HG03139 (cell line): ENCODE measurements at regions not wholly inside any gene's neighbourhood (a gene's known extent, or its start where the extent isn't known, plus 50 kb on each side); places are given as distances from the start of the nearest gene placed in this dataset.

Experiments used
- ATAC-seq: cut with Tn5 transposase; IDR thresholded peaks from one replicate; pipeline ENCODE4 v1.9.1; 2021; ENCODE audit not compliant: unreplicated experiment

DNA sequence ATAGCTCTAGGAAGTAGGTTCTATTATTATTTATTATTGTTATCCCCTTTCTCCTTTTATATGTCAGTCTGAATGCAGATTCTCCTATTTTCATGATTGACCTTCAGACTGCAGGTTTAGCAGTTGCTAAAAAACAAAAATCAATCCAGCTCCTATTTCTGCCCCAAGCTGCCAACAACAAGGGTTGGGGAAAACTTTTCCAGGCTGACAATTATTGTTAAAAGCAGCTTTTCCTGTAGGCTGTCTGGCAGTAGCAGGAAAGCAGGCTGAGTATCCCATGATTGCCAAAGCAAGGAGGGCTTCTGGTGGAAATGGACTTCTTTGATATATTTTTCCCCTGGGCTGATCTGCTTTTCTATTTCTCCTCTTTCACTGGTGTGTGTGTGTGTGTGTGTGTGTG, 78.0 kb upstream of the CTLA4 start:
- no peak for ATAC-seq

- ATAC-seq: no peak
Measured at GRCh38 chr2:203790134-203790852, 77.3 kb upstream of the CTLA4 start.

DNA sequence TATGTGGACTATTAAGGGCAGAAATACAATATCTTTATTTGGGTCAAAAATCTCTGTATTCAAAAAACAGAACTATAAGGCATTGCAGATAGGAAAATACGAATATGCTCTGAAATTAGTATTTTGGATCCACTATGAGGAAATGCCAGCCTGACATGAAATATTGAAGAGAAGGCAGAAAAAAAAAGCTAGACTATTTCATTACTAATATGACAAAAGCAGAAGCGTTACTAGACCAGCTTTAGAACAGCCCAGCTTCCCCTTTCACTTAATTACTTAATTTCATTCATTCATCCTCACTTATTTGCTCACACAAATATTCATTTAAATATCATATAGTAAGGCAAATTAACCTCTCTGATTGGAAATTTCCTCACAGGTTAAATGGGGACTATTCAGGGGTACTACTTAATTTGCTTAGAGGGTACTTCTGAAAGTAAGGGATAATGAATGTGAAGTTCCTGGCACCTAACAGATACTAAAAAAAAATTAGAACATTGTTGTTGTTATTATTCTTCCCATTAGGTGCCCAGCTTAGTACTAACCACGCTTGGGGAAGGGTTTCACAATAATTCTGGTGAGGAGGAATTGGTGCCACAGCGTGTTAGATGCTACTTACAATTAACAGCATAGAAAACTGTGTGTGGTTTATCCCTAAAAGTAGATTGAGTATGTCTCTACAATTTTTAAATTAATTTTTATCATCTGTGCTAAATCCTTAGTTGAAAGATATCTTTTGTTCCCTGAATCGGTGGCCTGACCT, 71.1 kb upstream of the CTLA4 start:
- ATAC-seq: no peak

- no peak for ATAC-seq
Measured at GRCh38 chr2:203797276-203797675, 70.3 kb upstream of the CTLA4 start.

GRCh38 chr2:203797712-203798111, 69.9 kb upstream of the CTLA4 start:
- ATAC-seq: no peak

GRCh38 chr2:203798296-203799087, 69.1 kb upstream of the CTLA4 start:
- no peak for ATAC-seq

GRCh38 chr2:203799908-203800307, 67.7 kb upstream of the CTLA4 start:
- ATAC-seq: peak; percentile 90

- ATAC-seq: no peak
Measured at GRCh38 chr2:203800783-203801182, 66.8 kb upstream of the CTLA4 start.

DNA sequence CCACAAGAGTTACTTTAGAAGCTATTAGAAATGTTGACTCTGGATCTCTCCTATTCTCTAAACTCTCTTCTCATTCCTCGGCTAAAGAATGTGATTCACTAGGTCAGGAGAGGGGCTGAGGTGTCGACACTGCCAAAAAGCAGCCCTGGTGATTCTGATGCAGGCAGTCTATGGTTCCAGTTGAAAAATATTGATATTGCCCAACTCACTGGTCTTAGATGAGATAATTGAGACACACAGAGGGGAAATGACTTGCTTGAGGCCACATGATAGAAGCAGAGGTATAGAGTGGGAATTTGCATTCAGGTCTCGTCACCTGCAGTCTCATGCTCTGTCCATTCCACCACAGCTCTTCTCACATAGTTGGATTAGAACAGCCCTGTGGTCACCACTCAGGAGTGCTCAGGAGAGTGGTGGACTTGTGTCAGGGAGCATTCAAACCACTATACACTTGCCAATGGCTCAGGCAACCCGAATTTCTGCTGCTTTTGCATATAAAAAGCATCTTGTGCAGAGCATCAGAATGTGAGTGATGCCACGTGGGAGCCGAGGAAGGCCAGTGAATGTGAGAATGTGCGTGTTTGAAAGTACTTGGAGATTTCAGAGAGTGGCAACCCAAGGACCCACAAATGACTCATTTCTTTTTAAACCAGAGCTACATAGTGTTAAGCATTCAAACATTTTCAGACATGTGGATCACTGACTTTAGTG, 65.1 kb upstream of the CTLA4 start:
- no peak for ATAC-seq

- no peak for ATAC-seq
Measured at GRCh38 chr2:203803053-203803429, 64.5 kb upstream of the CTLA4 start.

- no peak for ATAC-seq
Measured at GRCh38 chr2:203804070-203804469, 63.5 kb upstream of the CTLA4 start.

GRCh38 chr2:203804764-203805485, 62.6 kb upstream of the CTLA4 start:
- no peak for ATAC-seq

DNA sequence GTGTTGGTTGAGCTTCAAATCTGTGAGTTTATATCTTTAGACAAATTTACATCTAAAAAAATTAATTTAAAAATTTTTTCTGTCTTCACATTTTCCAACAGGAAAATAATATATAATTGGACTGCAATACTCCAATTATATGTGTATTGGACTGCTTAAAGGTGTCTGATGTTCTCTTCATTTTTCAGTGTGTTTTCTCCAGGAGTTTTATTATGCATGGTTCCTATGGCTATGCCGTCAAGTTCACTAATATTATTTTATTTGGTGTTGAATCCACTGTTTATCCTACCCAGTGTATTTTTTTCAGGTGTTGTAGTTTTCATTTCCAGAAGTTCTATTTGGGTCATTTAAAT, 62.1 kb upstream of the CTLA4 start:
- ATAC-seq: no peak

DNA sequence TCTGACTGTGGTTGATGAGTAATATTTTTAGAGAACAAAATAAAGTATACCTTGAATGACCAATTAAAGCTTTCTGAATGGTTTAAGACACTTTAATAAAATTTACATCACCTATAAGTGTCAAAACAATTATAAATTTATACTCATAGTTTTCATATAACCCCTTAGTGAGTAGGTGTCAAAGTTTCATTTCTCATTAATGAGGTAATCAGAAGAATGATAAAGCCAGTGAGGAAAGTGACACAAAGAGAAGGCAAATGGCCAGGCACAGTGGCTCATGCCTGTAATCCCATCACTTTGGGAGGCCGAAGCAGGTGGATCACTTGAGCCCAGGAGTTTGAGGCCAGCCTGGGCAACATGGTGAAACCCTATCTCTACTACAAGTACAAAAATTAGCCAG, 60.8 kb upstream of the CTLA4 start:
- no peak for ATAC-seq

- ATAC-seq: no peak
Measured at GRCh38 chr2:203808046-203808750, 59.4 kb upstream of the CTLA4 start.

DNA sequence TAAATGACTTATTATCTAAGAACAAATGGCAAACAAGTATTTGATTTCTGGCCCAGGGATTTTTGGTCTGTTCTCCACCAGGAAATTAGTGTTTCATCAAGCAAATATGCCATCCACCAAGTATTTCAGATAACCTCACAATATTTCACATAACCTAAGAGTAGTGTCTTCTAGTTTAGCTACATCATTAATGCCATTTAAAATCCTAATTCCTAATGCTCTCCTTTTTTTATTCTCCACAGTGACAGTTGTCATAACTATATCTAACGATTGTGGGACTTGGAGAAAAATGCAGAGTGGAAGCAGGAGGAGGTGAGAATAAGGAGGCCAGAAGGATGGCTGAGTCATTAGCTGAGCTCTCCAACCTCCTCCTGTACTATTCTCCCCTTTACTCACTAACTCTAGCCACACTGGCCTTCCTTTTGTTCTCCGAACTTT, 58.5 kb upstream of the CTLA4 start:
- ATAC-seq: no peak

DNA sequence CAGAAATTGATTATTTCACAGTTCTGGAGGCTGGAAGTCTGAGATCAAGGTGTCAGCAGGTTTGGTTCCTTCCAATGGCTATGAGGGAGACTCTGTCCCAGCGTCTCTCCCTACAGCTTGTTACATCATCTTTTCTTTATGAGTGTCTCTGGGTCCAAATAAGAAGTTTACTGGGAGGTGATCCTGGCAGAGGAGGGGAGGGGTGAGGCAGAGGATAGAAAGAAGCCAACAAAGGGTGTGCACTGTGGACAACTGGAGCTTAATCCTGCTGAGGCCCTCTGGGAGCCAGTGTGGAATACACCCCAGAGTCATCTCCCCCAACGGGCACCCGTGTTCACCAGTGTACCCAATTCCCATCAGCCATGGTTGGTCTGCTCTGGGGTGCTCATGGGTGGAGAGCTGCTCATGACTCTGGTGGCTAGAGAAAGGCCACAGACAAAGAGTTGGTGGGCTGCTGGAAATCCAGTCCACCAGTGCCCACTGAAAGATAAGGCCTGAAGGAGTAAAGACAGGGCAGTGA, 57.5 kb upstream of the CTLA4 start:
- no peak for ATAC-seq

DNA sequence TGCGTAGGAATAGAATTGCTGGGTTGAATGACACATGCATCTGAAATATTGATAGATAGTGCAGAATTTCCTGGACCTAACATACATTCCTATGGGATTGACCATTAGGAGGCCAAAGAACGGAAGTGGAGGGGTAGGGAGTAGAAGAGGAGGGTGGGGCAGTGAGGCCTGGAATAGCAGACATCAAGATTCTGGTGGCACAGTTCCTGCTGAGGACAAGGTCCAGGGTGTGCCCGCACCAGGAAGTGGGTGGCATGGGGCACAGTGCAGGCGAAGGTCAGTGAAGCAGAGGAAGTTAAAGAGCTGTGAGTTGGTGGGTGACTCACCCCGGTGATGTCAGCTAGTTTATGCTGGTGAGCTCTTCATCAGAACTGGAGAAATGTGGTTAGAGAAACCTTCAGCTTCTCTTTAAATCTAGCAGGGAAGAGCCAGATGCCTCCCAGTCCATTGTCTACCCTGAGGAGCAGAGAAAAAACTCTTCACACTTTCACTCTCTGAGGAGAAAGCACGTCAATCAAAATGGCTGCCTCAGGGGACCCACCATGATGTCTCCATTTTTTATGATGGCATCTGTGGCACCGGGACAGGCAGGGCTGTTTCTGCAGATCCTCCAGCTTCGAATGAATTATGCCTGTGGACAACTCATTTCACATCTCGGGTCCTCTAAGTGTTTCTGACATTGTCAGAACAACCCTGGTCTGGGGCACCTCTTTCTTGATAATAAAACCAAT, 55.9 kb upstream of the CTLA4 start:
- peak; percentile 64 for ATAC-seq
